ENCODE measurements at regions not wholly inside any gene's neighbourhood (a gene's known extent, or its start where the extent isn't known, plus 50 kb on each side); places are given as distances from the start of the nearest gene placed in this dataset.
"Not testable (repeated sequence)": the region's sequence is repeated elsewhere in the genome, so short reads cannot be mapped to it uniquely, and the experiment has no call there.

DNA sequence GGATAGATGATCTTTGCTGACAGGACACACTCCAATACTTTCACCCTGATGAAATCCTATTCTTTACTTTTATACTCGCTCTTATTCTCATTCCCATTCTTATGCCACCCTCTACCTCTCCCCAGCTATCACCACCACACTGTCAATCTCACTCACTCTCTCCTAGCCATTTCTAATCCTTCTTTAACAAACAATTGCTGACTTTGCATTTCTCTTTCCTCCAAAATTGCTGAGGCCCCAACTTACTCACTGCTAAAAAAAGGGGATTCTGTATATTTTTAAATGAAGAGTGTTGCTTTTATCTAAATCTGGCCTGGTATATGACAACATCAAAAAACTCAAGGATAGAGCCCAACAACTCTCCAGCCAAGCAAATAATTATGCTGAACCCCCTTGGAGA is 515.4 kb downstream of the MATN1 start:
- DNase-seq (ENCODE audit: low read depth in 2 of 2), result not testable (repeated sequence)

DNA sequence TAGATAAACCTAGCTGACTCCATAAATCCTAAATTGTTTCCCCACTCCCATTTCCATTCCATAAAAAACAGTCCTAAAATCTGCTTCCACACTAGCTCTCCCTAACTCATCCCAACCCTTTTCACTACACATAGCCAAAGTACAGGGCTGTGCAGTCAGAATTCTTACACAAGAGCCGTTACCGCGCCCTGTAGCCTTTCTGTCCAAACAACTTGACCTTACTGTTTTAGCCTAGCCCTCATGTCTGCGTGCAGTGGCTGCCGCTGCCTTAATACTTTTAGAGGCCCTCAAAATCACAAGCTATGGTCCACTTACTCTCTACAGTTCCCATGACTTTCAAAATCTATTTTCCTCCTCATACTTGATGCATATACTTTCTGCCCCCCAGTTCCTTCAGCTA is 516.8 kb downstream of the MATN1 start:
- DNase-seq (ENCODE audit: low read depth in 2 of 2), result not testable (repeated sequence)

DNA sequence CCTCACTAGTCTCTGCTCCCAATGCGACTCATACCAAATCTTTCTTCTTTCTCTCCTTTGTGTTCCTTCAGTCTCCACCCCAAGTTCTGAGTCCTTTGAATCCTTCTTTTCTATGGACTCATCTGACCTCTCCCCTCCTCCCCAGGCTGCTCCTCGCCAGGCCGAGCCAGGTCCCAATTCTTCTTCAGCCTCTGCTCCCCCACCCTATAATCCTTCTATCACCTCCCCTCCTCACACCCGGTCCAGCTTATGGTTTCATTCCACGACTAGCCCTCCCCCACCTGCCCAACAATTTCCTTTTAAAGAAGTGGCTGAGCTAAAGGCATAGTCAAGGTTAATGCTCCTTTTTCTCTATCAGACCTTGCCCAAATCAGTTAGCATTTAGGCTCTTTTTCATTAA is 518.5 kb downstream of the MATN1 start:
- DNase-seq (ENCODE audit: low read depth in 2 of 2), result not testable (repeated sequence)

DNA sequence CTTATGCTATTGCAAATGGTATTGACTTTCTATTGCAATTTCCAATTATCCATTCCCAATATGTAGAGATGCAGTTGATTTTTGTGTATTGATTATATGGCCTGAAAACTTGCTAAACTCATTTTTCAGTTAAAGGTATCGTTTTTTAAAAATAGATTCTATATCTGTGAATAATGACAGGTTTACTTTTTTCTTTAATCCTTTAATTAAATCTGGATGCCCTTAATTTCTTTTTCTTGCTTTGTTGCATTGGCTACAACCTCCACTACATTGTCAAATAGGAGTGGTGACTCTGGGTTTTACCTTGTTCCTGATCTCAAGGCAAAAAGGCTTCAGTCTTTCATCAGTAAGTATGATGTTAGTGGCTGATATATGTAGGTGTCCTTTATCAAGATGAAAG is 522.4 kb downstream of the MATN1 start:
- DNase-seq (ENCODE audit: low read depth in 2 of 2), result no peak

DNA sequence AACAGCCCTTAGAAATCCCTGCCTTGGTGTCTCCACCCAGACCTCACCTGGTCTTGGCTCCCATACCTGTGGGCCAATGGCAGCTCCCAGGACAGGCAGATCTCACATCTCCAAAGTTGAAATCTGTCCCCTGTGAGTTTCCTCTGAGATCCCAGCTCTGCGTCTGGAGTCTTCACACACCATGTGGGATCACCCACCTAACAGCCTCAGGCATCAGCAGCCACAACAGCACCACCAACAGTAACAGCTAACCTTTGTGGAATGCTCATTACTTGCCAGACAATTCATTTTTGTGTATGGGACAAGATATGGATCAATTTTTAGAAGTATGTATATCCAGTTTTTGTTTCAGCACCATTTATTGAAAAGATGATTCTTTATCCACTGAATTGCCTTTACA is 523.2 kb downstream of the MATN1 start:
- no peak for DNase-seq (ENCODE audit: low read depth in 2 of 2)

DNA sequence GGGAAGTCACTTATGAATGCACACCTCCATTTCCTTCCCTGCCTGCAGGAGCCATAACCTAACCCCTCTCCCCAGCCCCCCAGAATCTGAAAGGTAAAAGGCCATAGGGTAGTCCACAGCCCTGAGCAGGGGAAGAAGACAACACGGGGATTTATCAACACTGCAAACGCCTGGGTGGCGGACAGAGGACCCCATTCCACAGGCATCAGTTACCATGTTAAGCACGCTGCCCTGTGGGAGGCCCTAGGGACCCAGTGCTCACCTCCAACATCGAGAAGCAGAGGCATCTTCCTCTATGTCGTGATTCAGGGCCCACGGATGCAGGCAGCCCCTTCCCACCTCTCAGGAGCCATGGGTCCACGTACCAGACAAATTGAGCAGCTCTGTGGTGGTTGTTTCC is 523.8 kb downstream of the MATN1 start:
- DNase-seq (ENCODE audit: low read depth in 2 of 2), result no peak

DNA sequence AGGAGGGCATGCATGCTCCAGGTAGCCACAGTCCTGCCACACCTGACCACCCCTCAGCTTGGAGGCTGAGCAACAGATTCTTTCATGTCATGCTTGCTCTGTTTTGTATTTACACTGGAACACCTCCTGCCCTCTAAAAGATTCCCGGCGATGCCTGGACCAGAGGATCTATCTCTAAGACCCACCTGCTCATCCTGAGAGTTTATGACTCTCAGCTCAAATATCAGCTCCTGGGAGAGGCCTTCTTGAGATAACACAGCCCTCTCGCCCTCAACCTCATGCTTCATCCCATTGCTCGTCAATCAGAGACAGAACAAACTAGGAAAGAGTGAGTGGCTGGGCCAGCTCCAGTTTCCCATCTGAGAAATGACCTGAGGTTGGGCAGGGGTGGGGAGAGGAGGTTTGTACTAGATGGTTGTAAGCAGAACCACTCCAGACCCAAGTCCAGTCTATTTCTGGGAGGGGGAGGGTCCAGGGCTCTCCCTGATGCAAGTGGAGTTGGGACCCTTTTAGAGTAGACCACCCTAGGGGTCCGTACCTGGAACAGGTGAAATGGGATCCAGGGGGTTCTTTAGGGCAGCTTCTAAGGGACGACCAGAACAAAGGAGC is 524.5 kb downstream of the MATN1 start:
- DNase-seq (ENCODE audit: low read depth in 2 of 2), result no peak

DNA sequence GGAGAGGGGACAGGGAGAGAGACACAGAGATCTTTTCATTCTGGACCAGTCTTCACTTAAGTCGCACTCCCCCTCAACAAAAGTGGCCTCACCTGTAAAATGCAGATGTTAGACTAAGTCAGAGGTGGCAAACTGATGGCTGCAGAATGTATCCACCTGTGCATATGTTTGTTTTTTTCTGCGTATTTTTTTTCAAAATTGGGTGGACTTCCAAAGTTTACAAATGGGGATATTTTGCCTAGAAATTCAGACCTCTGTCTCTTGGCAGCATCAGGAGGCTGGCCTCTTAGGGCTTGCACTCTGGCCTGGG is 525.0 kb downstream of the MATN1 start:
- DNase-seq (ENCODE audit: low read depth in 2 of 2), result no peak

DNA sequence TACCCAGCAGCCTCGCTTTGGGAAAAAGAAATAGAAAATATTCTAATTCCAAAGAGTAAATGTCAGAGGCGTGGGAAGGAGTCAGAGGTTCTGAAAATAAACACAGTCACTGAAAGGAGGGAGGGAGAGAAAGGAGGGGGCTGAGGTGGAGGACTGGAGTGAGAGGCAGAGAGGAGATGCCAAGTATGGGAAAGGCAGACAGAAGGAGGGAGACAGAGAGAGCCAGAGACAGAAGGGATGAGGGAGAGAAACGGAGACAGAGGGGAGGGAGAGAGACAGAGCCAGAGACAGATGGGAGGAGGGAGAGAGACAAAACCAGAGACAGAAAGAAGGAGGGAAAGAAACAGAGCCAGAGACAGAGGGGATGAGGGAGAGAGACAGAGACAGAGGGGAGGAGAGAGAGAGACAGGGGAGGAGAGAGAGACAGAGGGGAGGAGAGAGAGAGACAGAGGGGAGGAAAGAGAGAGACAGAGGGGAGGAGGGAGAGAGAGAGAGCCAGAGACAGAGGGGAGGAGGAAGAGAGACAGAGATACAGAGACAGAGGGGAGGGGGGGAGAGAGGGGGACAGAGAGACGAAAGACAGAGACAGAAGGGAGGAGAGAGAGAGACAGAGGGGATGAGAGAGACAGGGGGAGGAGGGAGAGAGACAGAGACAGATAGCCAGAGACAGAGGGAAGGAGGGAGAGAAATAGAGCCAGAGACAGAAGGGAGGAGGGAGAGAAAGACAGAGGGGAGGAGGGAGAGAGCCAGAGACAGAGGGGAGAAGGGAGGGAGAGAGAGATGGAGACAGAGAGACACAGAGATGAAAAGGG is 525.5 kb downstream of the MATN1 start:
- no peak for DNase-seq (ENCODE audit: low read depth in 2 of 2)

DNA sequence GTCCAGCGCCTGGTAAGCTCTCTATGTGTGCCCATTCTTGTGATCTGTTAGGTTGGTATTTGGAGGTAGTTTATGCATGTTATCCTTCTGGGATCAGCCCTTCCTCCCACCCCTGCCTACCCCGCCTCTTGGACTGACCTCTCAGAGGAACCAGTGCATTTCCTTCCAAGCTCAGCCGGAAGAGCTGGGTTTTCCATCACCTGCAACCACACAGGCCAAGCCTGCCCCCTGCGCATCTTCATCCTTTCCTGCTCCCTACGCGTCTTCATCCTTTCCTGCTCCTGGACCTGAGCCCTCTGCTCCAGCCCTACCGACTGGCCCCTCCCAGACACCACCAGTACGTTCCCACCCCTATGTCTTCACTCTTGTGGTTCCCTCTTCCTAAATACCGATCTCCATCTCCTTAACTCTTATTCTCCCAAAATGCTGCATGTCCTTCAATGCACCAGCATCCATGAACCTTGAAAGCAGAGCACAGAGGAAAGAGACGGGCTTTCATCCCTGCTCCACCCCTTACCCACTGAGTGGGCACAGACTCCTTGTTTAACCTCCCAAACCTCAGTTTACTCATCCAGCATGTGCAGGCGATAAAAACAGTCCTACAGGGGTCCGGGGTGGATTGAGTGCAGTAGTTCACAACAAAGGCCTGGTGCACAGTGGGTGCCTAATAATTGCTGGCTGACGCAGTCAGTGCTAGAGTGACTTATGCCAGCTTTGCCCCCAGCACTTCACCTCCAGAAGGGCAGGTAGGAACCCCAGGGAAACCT is 526.3 kb downstream of the MATN1 start:
- no peak for DNase-seq (ENCODE audit: low read depth in 2 of 2)

DNA sequence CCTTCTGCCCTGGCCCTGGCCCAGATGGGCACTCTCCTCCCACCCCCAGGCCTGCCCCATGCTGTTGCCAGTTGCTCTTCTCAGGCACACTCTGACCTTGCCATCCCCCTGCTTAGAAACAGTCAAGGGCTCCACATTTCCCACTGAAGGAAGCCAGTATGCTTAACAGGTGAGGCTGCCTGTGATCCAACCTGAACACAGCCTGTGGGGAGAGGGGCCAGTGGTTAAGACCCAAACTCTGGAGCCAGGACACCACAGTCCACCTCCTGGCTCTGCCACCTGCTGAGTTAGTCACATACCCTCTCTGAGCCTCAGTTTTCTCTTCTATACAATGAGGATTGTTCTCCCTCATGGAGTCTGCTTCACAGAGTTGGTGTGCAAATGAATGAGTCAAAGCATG is 526.9 kb downstream of the MATN1 start:
- no peak for DNase-seq (ENCODE audit: low read depth in 2 of 2)

DNA sequence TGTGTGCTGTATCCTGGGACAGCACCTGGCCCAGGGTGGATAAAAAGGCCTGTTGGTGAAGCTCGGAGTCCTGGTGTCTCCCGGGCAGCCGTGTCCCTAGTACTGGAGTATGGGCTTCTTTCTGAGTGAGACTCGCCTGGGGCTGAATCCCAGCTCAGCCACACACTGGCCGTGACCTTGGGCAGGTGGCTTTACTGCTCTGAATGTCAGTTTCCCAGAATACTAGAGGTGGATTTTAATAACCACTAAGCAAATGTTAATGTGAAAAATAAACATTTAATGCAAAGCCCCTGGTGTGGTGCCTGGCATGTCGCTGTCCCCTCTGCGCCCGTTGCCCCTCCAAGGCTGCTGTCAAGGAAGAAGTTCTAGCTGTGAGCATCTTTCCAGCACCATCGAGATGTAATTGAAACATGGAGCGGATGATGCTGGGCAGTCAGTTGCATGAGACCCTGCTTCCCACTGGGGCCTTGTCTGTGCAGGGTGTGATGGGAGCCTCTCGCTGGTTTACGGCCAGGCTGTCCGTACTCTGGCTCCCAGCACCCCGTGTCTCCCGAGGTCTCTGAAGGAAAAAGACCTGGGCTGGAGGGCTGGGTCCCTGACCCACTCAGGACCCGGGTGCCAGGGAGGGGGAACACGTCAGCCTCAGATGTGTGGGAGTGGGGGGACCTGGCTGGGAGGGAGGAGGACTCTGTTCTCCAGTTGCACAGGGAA is 527.8 kb downstream of the MATN1 start:
- DNase-seq (ENCODE audit: low read depth in 2 of 2), result no peak

DNA sequence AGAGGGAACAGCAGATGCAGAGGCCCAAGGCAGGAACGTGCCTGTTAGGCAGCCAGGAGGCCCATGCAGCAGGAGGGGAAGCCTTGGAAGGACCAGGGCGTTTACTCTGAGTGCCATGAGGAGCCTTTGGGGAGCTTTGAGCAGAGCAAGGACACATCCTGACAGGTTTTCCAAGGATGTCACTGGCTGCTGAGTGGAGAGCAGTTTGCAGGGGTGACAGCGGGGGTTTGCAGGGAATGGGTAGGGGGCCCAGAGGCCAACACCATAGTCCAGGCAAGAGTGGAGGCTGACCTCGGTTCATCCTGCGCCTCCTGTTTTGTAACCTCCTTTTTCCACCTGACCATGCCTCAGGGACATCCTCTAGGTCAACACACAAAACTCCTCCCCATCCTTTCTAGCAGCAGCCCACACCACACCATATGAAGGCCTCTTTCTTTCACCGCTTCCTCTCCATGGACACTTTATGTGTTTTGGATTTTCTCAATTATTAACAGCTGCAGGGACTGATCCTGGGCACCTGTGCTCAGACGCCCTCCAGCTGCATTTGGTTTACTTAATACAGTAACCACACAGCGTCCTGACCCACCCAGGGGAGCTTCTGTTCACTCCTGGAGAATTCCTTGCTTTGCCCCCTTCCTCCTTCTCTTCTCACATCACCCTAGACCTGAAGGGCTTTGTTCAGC is 528.5 kb downstream of the MATN1 start:
- no peak for DNase-seq (ENCODE audit: low read depth in 2 of 2)

DNA sequence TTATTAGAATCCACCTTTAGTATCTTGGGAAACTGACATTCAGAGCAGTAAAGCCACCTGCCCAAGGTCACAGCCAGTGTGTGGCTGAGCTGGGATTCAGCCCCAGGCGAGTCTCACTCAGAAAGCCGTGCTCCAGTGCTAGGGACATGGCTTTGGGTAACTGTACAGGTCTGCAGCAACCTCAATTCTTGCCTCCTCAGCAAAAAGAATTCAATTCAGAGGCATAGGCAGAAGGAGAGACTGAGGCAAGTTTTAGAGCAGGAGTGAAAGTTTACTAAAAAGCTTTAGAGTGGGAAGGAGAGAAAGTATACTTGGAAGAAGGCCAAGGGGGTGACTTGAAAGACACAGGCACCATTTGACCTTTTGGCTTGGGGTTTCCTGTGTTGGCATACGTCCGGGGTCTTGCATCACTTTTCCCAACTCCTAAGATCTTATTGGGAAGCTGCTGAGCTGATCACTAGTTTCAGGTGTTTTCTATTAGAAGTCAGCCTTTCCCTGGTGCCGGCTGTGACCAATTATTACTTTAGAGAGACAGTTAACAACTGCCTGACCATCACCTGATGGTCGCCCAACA is 529.3 kb downstream of the MATN1 start:
- DNase-seq (ENCODE audit: low read depth in 2 of 2), result no peak

DNA sequence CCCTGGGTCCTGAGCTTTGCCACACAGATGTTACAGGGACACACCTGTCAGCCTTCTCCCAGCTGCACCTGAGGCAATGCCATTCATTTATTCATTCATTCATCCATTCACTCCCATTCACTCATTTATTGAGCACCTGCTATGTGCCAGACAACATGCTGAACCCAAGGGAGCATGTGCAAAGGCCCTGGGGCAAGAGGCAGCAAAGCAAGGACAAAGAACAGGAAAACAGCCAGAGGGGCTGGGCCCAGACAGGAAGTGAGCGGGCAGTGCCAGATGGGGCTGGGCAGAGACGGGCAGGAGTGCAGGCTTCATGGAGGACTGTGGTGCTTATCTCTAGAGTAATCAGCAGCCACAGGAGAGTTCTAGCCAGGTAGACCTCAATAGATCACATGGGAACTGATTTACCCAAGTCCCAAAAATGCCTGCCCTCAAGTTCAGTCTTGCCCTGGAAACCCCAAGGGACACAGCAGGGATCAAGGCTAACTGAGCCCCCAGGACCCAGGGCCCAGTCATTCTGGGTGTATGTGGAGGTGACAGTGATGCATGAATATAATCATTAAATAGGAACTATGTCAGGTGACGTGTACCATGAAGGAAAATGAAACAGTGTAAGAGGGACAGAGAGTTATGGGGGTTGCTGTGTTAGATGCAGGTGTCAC is 530.3 kb downstream of the MATN1 start:
- DNase-seq (ENCODE audit: low read depth in 2 of 2), result no peak

DNA sequence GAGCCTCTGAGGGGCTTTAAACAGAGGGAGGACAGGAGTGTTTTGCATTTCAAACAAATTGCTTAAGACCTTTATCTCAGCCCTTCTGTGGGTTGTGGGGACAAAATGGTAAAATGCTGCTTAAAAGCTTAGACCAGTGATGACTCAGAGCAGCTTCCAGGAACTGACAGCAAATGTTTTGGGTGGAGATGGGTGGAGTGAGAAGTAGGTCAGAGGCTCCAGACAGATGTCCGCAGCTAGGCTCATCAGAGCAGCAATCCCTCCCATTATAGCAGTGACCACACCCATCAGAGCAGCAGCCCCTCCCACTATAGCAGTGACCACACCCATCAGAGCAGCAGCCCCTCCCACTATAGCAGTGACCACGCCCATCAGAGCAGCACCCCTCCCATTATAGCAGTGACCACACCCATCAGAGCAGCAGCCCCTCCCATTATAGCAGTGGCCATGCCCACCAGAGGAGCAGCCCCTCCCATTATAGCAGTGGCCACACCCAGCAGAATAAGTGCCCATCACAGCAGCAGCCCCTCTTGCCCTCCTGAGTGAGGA is 532.2 kb downstream of the MATN1 start:
- no peak for DNase-seq (ENCODE audit: low read depth in 2 of 2)

DNA sequence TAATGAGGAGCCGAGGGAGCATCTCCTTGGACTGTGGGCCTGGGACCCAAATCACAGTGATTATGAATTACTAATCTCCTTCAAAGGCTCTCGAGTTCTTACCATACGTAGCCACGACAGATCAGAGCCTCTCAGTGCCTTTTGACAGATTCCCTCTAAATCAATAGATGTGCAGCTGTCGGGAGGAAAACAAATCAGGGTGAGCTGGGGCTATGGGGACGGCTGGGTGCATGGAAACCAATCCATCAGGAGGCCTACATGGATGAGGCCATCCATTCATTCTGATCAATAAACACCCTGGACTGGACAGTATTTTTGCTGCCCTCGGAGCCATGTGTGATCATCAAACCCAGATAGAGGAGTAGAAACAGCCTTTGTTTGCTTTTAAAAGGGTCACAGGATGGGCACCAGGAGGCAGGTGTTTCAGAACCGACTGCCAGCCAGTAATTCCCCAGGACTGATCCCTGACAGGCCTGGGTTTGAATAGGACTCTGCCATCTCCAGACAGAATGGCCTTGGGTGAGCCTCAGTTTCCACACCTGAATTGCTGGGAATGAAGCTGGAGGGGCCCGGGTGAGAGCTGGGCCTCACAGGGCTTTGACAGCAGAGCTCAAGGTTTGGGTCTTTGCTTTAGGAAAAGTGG is 532.8 kb downstream of the MATN1 start:
- DNase-seq (ENCODE audit: low read depth in 2 of 2), result no peak

DNA sequence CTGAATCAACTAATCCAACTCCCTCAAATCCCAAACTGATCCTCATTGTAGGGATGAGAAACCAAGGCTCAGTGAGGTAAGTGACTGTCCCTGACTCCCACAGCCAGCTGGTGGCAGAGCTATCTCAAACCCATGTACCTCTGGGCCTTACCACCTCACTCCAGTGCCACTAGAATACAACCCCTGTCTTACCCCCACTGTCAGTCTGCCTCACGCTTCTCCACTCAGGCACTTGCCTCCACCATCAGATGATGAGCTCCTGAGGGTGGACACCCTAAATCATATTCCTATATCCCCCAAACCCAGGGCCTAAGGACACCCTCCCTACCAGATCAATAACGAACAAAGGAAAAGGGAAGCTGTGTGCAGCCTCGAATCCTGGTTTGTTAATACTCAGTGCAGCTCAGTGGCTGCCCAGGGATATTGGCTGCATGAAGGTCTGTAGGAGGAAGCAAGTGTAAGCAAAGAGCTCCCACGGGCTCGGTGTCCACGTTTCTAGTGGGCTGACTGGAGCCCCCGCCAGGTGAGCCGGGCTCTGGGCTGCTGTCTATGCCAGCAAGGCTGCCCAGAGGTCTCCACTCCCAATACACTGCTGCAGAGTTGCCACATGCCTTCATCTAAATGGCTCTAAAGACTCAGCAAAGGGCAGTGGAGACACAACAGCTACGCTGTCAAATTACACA is 533.4 kb downstream of the MATN1 start:
- DNase-seq (ENCODE audit: low read depth in 2 of 2), result no peak

DNA sequence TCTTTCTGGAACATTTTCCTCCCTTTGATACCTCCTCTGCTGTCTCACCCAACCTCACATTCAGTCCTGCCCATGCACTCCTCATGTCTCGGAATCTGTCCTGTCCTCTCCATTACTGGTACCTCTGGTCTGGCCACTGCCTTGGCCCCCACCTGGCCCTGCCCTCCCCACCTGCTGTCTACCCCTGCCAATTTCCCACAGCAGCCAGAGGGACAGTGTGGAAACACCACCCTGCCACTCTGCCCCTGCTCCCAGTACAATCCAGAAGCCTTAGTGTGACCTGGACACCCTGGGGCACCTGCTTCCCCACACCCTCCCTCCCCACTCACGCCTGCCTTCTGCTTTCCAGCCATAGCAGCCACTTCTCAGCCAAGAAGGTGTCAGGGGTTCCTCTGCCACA is 534.4 kb downstream of the MATN1 start:
- no peak for DNase-seq (ENCODE audit: low read depth in 2 of 2)

DNA sequence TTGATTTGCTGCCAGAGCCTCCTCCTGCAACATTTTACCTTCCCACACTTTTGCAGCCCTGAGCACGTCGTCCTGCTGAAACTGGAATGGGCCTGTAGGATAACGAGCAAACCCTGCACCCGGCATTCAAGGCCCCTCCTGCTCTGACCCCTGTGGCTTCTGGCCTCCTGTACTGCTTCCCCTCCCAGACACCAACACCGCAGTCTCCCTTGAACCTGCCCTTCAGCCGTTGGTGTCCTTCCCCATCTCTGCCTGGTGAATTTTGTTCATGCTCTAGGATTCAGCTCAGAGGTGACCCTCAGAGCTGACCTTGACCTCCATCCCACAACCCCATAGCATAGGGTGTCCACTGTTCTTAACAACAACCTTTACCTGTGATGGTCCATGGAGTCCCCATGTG is 535.1 kb downstream of the MATN1 start:
- DNase-seq (ENCODE audit: low read depth in 2 of 2), result no peak
